Uterus (tissue), 3 donors: ENCODE measurements at regions not wholly inside any gene's neighbourhood (a gene's known extent, or its start where the extent isn't known, plus 50 kb on each side); places are given as distances from the start of the nearest gene placed in this dataset.
"Not testable (repeated sequence)": the region's sequence is repeated elsewhere in the genome, so short reads cannot be mapped to it uniquely, and the experiment has no call there.

ENCODE experiments used
- DNase-seq, 2 donors: peaks; one replicate each; pipeline ENCODE4 v3.0.0-alpha.2; 2019 to 2020
- H3K27ac ChIP-seq, 2 donors: fragments of 200-600 bp; sonication (generic); 1 replicate in 1 of 2; 2 replicates in 1 of 2; pipeline ENCODE4 v1.5.1; 2016 to 2018
- H3K27me3 ChIP-seq, 2 donors: fragments of 200-600 bp; sonication (generic); one replicate each; pipeline ENCODE4 v1.5.1; 2018 to 2019; ENCODE audit warnings: control low read depth in 1 of 2
- H3K36me3 ChIP-seq, 2 donors: fragments of 200-600 bp; sonication (generic); one replicate each; pipeline ENCODE4 v1.5.1; 2019; ENCODE audit warnings: control low read depth in 1 of 2
- H3K4me1 ChIP-seq, 2 donors: fragments of 200-600 bp; sonication (generic); one replicate each; pipeline ENCODE4 v1.5.1; 2018 to 2019; ENCODE audit warnings: control low read depth in 1 of 2
- H3K4me3 ChIP-seq, 2 donors: fragments of 200-600 bp; sonication (generic); 1 replicate in 1 of 2; 2 replicates in 1 of 2; pipeline ENCODE4 v1.5.1; 2018 to 2019; ENCODE audit warnings: mild to moderate bottlenecking in 1 of 2
- H3K9me3 ChIP-seq, 2 donors: fragments of 200-600 bp; sonication (generic); one replicate each; pipeline ENCODE4 v1.5.1; 2019; ENCODE audit warnings: control low read depth in 1 of 2
- CTCF ChIP-seq, 4 experiments: fragments of 200-600 bp in 2 of 4; fragments of 450-650 bp in 2 of 4; sonication (generic) in 2 of 4; IDR thresholded peaks; one replicate each; pipeline ENCODE4 v1.5.1; 2016 to 2019; ENCODE audit warnings: antibody characterized with exemption in 4 of 4, mild to moderate bottlenecking in 2 of 4, moderate library complexity in 1 of 4
- POLR2A ChIP-seq, 2 donors: fragments of 450-650 bp; IDR thresholded peaks; one replicate each; pipeline ENCODE4 v1.6.1; 2016; ENCODE audit warnings: antibody characterized with exemption in 2 of 2, mild to moderate bottlenecking in 1 of 2, moderate library complexity in 1 of 2
- intact Hi-C: fragments of 100-400 bp; cut with DNase I; formaldehyde crosslinking; loops from one replicate; pipeline ENCODE4 v1.15.1; 2023; ENCODE audit warnings: low total_unique reads
- donor health status: DM: yes; HTN: yes; CAD: no.

GRCh38 chr6:19892260-19892659 is 55.1 kb downstream of the ID4 start:
- no peak for DNase-seq
- no peak overlapping the region for H3K27ac ChIP-seq
- H3K4me3 ChIP-seq, result no peak overlapping the region
- H3K4me1 ChIP-seq, result no peaks in the 10 kb centered on the region
- no peaks in the 10 kb centered on the region for H3K36me3 ChIP-seq
- intact Hi-C loops, result no loop called here
- TF ChIP-seq CTCF (IDR thresholded peaks at IDR 0.05), result no peak
- no peak for TF ChIP-seq POLR2A (IDR thresholded peaks at IDR 0.05)
- no peaks in the 10 kb centered on the region for H3K9me3 ChIP-seq
- H3K27me3 ChIP-seq, result no peaks in the 10 kb centered on the region

- Histone ChIP-seq H3K27me3 (no peaks in the 10 kb centered on the region), H3K27ac (no peak overlapping the region), H3K4me3 (no peak overlapping the region), H3K4me1 (no peaks in the 10 kb centered on the region), H3K36me3 (no peaks in the 10 kb centered on the region), H3K9me3 (no peaks in the 10 kb centered on the region)
- TF ChIP-seq CTCF (IDR thresholded peaks at IDR 0.05) (no peak), POLR2A (IDR thresholded peaks at IDR 0.05) (no peak)
- no peak for DNase-seq
- intact Hi-C loops, result no loop called here
Observed at GRCh38 chr6:19895866-19896692, 58.9 kb downstream of the ID4 start.

- H3K36me3 ChIP-seq, result no peaks in the 10 kb centered on the region
- H3K27me3 ChIP-seq, result no peaks in the 10 kb centered on the region
- H3K9me3 ChIP-seq, result no peaks in the 10 kb centered on the region
- DNase-seq, result no peak
- TF ChIP-seq POLR2A (IDR thresholded peaks at IDR 0.05) (no peak), CTCF (IDR thresholded peaks at IDR 0.05) (no peak)
- intact Hi-C loops, result no loop called here
- H3K4me1 ChIP-seq, result no peaks in the 10 kb centered on the region
- no peak overlapping the region for H3K4me3 ChIP-seq
- H3K27ac ChIP-seq, result no peak overlapping the region
Observed at GRCh38 chr6:19896693-19897010, 59.5 kb downstream of the ID4 start.

- H3K4me1 ChIP-seq, result no peaks in the 10 kb centered on the region
- no peaks in the 10 kb centered on the region for H3K36me3 ChIP-seq
- H3K9me3 ChIP-seq, result no peaks in the 10 kb centered on the region
- TF ChIP-seq CTCF (IDR thresholded peaks at IDR 0.05), result no peak
- no peak for DNase-seq
- H3K27me3 ChIP-seq, result no peaks in the 10 kb centered on the region
- intact Hi-C loops, result no loop called here
- no peak overlapping the region for H3K4me3 ChIP-seq
- H3K27ac ChIP-seq, result no peak overlapping the region
Observed at GRCh38 chr6:19898141-19898740, 61.1 kb downstream of the ID4 start.

GRCh38 chr6:19902201-19902600 is 65.0 kb downstream of the ID4 start:
- H3K4me3 ChIP-seq, result no peak overlapping the region
- no peaks in the 10 kb centered on the region for H3K36me3 ChIP-seq
- intact Hi-C loops, result no loop called here
- H3K4me1 ChIP-seq, result no peaks in the 10 kb centered on the region
- H3K27me3 ChIP-seq, result no peaks in the 10 kb centered on the region
- no peak overlapping the region for H3K27ac ChIP-seq
- no peaks in the 10 kb centered on the region for H3K9me3 ChIP-seq
- TF ChIP-seq POLR2A (IDR thresholded peaks at IDR 0.05) (no peak), CTCF (IDR thresholded peaks at IDR 0.05) (no peak)
- no peak for DNase-seq

GRCh38 chr6:19904408-19904807 is 67.2 kb downstream of the ID4 start:
- intact Hi-C loops, H3K4me3 ChIP-seq, DNase-seq, H3K9me3 ChIP-seq, H3K36me3 ChIP-seq, H3K27me3 ChIP-seq, H3K4me1 ChIP-seq: not testable (repeated sequence)
- H3K27ac ChIP-seq, result peak overlapping the region in 1 of 2 donors; percentile 2
